Glomerular endothelial cell (primary cell): ENCODE measurements at regions not wholly inside any gene's neighbourhood (a gene's known extent, or its start where the extent isn't known, plus 50 kb on each side); places are given as distances from the start of the nearest gene placed in this dataset.
"Not testable (repeated sequence)": the region's sequence is repeated elsewhere in the genome, so short reads cannot be mapped to it uniquely, and the experiment has no call there.

Experiments
- DNase-seq: peaks from one replicate; pipeline ENCODE4 v3.0.0-alpha.2; 2011; ENCODE audit warnings: low read depth, low spot score; ENCODE audit errors: extremely low read depth

DNA sequence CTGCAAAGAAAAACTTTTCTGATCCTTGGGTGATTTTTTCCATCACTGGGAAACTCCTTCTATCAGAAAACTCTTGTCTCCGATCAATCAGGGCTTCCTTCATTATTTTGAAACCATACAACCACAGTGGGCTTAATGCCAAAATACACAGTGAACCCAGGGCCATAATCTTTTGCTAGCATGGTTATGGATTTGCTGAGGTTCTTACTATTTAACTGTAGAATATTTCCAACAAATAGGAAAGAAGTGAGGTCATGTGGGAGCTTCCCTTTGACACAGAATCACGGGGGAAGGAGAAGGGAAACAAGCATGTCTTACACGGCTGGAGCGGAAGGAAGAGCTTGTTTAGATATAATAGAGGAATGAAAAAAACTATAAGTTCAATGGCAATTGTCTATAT is 1241.7 kb downstream of the REEP3 start:
- DNase-seq, result no peak

DNA sequence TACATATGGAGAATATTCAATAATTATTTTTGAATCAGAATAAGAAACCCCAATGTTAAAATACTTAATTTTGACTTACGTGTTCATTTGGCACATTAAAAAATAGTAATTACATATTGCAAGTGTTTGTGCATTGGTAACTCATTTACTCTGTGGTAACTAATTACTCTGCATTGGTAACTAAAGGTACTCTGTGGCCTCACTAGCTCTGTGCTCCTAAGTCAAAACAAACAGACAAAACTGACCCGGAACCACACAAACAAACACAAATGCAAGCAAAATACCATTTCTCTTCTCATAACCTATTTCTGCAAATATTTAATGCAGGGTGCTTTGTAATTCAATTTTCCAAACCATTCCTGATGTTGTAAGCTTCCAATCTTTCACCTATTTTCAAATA is 1244.3 kb downstream of the REEP3 start:
- no peak for DNase-seq

DNA sequence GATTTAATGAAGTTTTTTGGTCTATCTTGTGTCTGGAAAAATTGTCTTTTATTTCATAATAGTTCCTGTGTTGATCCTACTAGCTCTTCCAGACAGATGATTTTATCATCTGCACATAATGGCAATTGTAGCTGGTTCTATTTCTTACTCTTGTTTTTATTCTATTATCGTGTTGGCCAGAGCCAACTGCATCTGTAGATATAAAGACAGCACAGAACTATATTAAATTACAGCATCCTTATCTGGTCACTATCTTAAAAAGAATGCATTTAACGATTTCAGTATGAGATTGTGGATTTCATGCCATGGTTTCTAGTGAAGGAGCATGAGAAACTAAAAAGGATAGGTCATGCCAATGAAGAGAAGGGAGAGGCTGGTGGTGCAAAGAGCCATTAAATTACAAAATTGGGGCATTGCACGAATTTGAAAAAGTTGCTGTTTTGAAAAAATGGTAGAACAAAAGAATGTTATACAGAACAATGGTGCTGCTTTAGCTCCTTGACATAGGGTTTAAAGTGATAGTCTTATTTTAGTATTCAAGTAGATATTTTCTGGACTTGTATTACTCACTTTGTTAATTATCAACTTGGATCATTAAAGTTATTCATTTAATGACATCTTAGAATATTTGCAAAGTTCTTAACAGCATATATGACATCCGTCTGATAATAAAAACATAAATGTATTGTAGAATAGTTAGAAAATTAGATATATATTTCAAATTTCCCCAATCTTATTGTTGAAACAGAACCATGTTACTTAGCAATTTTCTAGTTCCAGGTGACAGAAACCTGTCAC is 1250.3 kb downstream of the REEP3 start:
- DNase-seq, result no peak

DNA sequence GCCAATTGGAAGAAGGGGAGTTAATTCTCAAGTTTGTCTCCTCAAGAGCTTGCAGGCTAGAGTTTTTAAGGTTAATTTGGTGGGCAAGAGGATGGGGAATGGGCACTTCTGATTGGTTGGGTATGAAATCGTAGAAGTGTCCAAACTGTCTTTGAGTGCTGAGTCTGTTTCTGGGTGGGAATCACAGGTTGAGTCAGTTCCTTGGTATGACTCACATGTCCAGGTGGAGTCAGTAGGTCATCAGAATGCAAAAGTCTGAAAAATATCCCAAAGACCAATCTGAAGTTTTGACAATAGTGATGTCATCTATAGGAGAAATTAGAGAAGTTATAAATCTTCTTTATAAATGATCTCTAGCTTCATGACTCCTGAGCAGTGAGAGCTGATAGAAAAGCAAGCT is 1252.2 kb downstream of the REEP3 start:
- DNase-seq, result no peak

DNA sequence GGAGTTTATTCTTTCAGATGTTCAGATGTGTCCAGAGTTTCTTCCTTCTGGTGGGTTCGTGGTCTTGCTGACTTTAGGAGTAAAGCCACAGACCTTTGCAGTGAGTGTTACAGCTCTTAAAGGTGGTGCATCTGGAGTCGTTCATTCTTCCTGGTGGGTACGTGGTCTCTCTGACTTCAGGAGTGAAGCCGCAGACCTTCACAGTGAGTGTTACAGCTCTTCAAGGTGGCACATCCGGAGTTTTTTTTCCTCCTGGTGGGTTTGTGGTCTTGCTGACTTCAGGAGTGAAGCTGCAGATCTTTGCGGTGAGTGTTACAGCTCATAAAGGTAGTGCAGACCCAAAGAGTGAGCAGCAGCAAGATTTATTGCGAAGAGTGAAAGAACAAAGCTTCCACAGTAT is 1263.2 kb downstream of the REEP3 start:
- not testable (repeated sequence) for DNase-seq

DNA sequence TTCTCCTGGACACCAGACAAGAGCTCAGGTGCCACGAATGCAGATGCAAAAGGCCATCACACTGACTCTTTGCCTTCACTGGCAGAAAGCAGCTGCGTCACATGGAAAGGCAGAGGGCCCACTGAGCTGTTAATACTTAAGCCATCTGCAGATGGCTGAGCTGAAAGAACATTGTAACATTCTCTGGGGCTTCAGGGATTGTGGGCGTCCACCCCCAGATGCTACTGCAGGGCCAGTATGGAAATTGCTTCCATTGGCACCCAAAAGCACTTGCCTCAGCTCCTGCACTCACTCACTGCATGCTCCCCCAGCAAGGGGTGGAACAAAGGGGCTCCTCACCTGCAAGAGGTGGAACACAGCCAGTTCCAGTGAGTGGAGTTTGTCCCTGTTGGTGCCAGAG is 1264.6 kb downstream of the REEP3 start:
- DNase-seq, result no peak

DNA sequence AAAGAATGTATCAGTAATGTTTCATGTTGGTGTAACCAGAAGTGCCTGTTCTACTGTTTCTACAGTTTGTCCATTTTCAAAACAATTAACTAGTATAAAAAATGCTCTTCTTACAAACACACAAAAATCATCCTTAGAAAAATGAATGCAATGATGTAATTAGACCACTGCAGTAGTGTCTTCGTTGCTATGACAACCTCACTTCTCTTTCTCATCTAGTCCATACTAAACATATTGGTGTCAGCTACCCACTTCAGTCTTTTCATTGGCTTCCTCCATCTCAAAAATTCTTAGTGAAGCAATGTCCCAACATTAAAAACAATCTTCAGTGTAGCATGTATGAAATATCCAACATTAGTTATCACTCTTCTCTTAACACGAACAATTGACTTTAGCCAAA is 1265.8 kb downstream of the REEP3 start:
- no peak for DNase-seq

DNA sequence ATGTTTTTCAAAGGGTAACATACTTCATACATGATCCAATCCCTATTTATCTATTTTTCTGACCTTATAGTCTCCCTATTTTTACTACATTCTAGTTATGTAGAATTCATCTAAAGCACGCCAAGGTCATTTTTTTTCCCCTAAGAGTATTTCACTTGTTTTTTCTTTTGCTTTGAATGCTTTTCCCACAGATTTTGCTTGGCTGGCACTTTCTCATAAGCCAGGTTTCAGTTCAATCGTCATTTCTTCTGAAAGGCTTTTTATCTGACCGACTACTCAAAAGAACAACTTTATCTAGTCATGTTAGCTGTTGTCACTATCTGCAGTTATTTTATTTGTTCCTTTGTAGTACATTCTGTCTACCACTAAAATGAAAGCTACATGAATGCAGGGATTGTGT is 1274.6 kb downstream of the REEP3 start:
- DNase-seq, result no peak

DNA sequence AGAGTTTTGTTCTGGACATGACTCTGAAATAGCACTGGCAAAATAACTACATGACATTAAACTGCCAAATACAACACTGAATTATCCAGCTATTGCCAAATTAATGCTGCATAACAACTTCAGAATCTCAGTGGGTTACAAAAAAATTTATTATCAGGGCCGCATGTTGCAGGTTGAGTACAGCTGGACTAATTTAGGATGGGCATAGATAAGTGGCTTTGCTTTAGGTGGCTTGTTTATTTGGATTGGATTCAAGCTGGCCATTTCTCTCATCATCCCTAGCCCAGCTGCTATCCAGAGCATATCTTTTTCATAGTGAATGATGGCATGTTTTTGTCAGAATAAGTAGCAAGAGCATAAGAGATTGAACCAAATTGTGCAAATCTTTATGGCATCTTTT is 1277.1 kb downstream of the REEP3 start:
- no peak for DNase-seq

DNA sequence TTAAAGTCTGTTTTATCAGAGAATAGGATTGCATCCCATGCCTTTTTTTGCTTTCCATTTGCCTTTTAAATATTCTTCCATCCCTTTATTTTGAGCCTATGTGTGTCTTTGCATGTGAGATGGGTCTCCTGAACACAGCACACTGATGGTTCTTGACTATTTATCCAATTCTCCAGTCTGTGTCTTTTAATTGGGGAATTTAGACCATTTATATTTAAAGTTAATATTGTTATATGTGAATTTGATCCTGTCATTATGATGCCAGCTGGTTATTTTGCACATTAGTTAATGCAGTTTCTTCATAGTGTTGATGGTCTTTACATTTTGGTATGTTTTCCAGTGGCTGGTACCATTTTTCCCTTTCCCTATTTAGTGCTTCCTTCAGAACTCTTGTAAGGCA is 1287.0 kb downstream of the REEP3 start:
- DNase-seq, result not testable (repeated sequence)

DNA sequence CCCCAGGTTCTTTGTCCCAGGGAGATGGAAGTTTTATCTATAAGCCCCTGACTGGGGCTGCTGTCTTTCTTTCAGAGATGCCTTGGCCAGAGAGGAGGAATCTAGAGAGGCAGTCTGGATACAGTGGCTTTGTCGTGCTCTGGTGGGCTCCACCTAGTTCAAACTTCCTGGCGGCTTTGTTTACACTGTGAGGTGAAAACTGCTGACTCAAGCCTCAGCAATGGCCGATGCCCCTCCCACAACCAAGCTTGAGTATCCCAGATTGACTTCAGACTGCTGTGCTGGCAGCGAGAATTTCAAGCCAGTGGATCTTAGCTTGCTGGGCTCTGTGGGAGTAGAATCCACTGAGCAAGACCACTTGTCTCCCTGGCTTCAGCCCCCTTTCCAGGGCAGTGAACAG is 1288.8 kb downstream of the REEP3 start:
- not testable (repeated sequence) for DNase-seq

DNA sequence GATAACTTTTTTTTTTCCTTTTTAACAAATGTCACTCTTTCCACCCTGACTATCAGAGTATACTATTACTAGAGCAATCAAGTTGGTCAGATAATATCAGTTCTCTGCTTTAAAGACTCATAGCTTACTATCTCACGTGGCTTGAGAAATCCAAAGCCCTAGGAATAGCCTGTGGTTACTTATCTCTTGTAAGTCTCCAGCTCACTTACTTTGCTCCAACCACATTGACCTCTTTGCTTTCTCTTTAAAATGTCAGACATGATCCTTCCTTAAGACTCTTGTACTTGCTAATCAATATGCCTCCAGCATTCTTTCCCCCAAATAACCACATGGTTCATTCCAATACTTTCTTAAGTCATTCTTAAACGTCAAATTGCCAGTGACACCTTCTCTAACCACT is 1292.2 kb downstream of the REEP3 start:
- no peak for DNase-seq

DNA sequence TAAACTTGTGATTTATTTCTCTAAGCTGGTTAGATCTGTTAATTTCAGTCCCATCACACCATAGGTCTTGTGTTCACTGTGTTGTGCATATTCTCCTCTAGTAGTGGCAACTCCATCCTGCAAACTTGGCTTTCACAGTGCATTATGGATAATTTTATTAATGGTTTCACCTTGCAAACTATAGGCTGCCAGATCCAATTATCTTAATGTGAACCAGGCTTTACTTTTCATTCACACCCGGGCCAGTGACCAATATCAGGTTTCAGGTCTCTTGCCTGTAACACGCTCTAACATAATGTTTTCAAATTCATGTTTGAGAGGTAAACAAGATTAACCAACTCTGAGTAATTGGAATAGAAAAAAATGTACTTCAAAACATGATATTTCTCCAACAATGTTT is 1293.0 kb downstream of the REEP3 start:
- no peak for DNase-seq

DNA sequence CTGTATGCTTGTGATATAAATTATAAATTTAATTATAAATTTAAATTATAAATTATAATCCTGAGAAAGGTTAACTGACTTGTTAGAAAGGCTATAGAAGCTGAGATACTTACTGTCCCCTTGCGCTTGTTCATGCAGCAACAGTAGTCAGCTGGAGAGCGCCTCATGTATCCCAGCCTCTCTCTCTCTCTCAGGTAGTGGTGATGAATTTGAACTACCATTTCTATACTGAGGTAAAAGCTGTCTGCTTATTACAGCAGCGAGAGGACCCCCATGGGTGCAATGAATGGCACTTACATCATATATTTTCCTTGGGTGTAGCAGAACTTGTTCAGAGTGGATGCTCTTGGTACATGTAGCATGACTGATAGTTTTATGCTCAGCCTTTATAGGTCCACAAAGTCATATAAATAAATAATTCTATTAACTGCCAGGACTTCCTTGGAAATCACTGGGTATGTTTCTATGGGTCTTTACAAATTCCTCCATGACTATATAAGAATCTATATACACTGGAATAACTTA is 1308.7 kb downstream of the REEP3 start:
- no peak for DNase-seq

DNA sequence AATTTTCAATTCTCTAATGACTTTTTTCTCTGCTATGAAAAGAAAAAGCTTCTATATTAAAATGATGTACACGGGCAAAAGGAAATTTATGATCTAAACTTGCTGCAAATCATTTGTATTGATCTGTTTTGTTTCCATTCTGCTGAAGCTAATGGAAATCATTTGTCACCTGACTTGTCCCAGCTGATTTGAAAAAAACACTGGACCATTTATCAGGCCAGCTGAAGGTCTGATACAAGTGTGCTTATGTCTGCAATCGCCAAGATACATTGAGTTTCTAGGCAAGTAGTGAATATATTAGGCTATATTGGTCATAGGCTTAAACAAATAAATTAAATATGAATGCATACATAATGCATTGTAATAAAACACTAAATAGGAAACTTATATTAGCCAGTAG is 1309.7 kb downstream of the REEP3 start:
- no peak for DNase-seq

DNA sequence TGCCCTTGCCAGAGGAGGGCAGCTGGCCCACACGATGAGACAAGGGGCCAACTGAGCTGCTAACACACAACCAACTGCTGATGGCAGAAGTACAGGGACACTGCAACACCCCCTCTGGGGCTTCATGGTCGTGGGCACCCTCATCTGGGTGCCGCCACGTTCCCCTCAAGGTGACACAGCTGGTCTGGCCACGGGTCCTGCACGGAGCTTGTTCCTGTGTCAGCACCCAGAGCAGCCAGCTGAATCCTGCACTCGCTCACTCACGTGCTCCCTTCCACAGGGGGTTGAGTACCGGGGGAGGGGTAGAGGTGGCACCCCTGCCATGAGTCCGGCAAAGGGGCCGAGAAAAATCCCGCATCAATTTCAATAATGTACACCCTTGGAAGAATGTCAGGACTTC is 1319.1 kb downstream of the REEP3 start:
- no peak for DNase-seq

DNA sequence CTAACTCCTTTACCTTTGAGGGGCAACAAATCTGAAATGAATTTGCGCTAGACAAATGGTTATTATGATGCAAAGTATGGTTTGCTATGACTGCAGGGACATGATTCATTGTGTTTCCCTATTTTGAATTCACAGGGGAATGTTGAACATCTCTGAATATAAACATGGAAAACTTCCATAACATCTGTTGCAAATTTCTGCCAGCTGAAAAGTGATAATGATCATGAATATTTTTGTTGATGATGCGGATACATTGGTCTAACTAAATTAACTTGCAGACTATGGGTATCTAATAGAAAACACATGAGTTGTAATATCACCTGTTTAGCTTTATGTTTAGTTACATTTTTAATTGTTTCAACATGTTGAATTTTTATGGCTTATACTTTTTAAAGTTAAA is 1325.5 kb downstream of the REEP3 start:
- DNase-seq, result no peak

DNA sequence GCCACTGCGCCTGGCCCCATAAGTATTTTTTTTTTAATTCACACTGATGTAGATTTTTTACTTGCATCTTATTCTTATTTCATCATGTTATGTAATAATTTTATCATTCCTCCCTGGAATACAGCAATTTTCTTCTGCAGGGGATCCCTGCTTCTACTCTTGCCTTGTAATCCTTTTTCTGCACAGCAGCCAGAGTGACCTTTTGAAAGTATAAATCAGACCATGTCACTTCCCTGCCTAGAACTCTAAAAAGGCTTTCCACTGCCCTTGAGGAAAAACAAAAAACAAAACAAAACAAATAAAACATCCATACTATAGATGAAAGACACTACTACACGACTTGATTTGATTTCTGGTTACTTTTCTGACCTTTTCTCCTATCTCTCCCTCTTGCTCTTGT is 1334.7 kb downstream of the REEP3 start:
- DNase-seq, result no peak

DNA sequence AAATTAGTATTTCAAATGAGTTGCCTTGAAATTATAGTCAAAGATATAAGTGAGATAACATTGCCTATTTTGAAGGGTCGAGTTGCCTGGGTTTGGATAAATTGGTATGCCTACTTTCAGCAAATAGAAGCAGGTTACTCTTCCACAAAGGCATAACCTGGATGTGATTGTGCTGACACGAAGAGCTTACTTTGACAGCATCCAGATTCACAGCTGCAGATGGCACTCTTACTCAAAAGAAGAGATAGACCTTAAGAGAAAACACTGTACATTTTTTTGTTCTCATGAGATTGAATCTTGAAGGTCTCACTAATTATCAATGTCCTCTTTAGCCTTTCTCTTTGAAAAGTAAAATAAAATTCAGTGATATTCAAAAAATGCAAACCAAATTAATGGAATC is 1338.7 kb downstream of the REEP3 start:
- no peak for DNase-seq

DNA sequence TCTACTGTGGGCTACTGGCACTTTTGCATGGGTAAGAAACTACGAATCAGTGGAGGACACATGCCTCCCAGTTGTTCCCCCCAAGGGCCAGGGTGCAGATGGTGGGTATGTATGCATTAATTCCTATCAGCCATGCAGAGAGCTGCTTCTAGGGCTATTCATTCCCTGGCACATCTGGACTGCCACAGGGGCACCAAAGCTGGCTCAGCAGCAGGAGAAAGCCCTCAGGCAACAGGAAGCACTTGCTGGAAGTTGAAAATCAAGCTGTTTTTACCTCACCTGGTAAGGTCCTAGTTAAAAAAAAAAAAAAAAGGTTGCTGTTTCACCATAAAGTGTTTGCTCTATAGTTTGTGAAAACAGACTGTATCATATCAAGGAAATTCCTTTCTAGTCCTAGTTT is 1342.6 kb downstream of the REEP3 start:
- no peak for DNase-seq

DNA sequence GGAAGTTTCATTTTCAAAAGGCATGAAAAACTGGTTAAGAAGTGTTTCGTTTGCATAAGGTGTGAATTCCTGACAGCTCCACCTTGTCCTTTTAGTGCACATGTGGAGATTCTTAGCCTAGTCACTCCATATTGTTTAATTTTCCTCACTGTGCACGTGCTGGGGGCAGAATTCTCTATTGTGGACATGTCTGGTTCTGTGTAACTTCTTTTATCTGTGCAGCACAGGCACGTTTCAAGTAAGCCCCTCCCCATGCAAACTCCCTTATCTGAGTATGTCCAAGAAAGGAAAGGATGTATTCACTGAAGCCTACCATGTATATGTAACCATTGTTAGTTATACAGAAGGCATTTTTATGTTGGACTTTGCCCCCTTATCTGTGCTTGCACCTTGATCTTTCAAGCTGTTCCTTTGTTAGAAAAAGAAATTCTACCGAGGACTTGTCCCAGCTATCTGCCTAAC is 1346.3 kb downstream of the REEP3 start:
- no peak for DNase-seq

DNA sequence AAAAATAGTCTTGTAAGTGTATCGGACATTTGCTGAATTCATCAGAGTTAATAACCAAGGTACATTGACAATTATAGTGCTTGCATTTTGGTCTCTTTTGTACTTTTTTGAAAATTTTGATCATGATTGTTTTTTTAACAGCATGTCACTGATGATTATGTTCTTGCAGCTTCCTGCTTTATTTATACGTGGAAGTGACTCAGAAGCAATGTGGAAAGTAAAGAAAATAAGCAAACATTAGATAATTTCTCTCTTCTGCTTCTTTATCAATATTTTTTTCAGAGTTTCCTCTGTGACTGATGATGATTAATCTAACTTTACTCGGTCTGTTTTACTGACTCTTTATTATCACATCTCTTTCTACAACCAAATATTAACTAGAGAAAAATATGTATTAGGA is 1351.9 kb downstream of the REEP3 start:
- DNase-seq, result no peak

DNA sequence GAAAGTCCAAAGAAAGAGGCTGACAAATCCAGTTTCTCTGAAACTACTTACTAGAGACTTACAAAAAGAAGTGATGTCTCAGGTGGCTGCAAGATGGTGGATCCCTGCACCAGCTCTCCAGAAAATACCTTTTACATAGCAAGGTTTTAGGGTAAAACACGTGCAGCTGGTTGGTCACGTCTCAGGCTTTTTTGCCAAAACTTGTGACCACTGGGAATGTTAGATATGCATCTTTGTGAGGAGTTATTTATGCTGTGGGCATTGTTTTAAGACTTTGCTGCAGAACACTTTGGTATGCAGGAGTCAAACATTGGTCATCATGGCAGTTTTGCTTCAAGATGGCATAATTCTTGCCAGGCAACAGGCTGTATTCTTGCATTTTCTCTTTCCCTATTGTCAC is 1352.8 kb downstream of the REEP3 start:
- no peak for DNase-seq
